Raji (cell line): ENCODE measurements at regions not wholly inside any gene's neighbourhood (a gene's known extent, or its start where the extent isn't known, plus 50 kb on each side); places are given as distances from the start of the nearest gene placed in this dataset.

ENCODE experiments used
- POLR2A ChIP-seq: IDR thresholded peaks from 2 replicates; pipeline ENCODE4 v1.6.1; 2011; ENCODE audit warnings: low read depth, low read length, control low read depth; ENCODE audit not compliant: insufficient read depth

DNA sequence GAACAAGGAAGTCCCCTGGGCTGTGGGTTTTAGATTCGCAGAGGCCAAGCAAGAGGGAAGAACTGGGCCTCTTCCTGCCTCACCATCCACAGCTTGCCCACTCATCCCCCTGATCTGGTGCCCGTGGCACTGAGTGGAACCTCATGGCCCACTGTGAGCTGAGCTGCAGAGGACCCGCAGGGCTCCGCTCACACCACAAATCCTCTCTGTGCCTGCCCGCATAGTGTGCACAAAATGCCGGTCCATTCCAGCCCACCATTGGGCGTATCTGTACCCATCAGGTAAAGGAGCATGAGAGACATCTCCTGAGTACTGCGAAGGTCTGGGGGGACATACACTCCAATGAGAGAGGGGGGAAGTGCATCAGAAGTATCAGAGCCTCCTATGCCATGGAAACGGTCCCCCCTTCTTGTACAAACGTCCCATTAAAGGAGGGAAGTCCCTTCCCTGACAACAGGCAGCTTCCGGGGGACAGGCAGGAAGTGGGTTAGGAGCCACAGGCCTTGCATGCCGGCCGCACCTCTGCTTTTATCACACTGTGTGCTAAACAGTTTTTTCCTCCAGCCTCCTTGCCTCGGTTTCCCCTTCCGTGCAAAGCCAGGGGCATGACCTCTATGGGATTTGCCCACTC is 309.4 kb upstream of the DIO3 start:
- TF ChIP-seq POLR2A = no peak

DNA sequence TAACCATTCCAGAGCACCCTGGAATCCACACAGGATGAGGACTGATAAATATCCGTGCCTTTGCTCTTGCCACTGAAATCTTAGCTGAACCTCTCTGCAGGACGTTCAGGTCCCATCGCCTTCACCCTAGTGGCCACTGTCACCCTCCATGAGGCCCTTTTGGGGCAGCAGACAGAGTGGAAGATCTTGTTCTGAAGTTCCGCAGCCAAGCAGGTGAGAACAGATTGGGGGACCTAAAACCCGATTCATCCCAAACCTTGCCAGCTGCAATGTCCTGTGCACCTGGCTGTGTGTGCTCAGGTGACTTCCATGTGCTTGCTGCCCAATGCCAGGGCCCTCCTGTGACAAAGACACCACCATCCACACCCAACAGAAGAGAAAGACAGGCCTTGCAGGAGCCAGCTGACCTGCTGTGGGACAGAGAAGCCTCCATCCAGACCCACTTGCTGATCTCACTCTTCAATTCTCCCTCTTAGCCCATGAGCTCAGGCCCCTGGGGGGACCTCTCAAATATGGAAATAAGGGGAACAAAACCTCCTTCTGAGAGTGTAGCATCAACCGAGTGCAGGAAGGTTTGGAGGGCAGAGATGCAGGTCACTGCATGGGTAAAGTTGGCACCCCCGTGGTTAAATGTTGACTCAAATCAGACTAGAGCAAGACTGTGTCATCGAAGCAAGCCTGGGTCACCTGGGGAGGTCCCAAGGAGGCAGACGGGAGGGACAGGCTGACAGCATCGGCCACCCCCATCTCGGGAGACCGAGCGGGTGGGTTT is 308.7 kb upstream of the DIO3 start:
- no peak for TF ChIP-seq POLR2A

DNA sequence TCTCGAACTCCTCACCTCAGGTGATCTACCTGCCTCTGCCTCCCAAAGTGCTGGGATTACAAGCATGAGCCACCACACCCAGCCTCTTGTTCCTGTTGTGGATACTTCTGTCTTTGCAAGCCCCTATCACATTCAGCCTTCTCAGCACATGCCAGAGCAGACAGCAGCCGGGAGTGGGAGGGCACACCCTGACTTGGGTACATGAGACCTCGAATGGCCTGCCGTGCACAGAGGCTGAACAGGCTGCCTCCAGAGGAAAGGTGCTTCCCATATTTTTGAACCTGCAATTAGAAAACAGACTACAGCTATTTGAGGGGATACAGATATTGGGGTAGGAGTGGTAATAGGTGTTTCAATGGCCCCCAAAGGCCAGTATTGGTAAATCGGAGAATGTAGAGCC is 307.3 kb upstream of the DIO3 start:
- no peak for TF ChIP-seq POLR2A

DNA sequence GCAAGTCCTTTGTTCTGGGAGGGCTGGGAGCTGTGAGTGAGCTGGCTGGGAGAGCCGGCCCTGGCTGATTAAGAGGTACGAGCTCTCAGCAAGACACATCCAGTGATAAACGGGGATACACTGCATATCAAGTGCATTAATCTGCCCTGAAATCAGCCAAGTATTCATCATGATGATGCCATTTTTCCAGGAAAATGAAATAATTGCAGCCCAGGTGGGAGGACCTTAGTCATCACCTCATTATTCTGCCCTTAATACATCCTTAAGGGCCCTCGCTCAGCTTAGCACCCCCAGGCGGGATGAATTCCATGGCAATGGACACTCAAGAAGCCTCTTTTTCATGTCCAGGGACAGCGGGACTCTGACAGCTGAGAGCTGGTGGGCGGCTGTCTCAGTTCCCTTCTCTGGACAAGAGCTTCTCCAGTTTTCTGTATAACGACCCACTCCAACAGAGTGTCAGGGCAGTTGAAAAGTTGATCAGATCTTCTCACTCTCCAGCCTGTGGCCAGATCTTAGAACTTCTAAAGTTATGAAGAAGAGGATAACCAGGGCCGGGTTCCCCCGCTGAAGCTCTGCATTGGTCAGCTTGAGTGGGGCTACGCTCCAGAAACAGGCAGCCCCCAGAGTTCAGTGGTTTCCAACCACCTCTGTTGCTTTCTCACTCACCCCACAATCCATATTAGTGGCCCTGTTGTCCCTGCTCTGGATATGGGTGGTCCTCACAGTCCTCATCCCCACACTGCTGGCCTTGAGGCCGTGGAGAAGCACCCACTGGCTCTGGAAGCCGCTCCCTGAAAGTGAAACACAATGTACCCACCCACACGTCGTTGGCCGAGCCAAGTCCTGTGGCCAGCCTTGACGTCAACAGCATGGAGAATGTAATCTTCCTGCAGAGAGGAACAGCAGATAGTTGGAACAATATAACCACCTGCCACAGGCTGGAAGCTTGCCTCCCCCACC is 306.2 kb upstream of the DIO3 start:
- no peak for TF ChIP-seq POLR2A

DNA sequence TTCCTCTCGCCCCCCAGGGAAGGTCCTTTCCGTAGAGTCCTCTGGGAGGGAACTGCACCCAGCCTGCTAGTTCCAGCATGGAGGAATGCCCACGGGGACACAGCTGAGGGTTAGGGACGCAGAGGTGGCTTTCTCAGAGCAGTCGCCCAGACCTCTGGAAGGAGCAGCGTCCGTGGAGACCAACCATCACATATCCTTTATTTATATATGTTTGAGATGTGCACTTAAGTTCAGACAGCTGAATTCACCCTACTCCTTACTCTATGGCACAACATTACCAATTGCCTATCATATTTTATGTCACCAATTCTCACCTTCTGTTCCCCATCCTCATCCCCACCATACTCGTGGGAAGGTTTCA is 305.6 kb upstream of the DIO3 start:
- no peak for TF ChIP-seq POLR2A

DNA sequence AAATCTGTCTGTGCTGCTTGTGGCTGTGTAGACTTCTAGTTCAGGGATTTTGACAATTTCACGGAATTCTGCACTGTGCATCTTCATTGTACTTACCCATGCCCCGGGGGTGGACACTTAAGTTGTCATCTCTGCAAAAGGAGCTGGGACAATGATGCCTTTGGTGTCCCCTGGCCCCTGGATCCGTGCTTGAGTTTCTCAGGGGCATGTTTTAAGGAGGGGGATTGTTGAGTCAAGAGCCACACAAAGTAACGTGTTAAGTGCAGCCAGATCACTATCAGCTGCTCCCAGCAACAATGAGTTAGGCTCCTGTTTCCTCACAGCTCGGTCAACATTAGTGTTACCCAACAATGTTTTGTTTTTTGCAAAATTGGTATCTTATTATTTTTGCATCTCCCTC is 305.0 kb upstream of the DIO3 start:
- no peak for TF ChIP-seq POLR2A

DNA sequence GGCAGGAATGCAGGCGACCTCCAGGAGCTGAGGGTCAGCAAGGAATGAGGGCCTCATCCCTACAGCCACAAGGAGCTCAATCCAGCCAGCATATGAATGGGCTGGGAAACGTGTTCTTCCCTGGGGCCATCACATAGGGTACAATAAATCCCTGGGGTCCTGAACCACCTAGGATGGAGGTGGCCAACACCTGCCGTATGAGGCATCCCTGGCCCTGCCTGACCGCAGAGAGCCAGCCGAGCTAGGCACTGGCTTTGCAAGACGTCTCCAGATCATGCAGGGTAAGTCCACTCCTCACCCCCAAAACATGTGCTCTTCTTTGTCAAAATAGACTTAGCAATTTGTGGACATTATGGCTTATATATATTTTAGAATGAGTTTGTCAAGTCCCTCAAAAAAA is 303.7 kb upstream of the DIO3 start:
- TF ChIP-seq POLR2A = no peak

DNA sequence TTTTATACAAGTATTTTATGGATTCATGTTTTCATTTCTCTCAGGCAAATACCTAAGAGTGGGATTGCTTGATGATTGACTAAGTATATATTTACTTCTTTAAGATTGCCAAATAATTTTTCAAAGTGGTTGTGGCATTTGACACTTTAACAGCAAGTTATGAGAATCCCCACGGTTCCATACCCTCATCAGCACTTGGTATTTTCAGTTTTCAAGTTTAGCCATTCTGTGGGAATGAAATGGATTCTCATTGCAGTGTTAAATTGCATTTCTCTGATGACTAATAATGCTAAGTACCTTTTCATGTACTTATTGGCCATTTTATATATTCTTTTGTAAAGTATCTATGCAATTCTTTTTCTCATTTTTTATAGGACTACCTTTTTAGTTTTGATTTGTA is 301.5 kb upstream of the DIO3 start:
- TF ChIP-seq POLR2A = no peak

DNA sequence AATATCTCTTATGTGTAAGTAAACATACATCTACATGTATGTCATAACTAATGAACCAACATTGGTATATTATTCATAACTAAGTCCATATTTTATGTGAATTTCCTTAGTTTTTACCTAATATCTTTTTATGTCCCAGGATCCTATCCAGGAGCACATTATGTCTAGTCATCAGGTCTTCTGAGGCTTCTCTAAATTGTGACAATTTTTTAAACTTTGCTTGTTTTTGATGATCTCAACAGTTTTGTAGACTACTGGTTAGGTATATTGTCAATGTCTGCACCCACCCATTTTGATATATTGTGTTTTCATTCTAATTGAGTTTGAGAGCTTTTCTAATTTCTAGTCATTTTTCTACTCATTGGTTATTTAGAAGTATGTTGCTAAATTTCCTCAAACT is 288.2 kb upstream of the DIO3 start:
- no peak for TF ChIP-seq POLR2A

DNA sequence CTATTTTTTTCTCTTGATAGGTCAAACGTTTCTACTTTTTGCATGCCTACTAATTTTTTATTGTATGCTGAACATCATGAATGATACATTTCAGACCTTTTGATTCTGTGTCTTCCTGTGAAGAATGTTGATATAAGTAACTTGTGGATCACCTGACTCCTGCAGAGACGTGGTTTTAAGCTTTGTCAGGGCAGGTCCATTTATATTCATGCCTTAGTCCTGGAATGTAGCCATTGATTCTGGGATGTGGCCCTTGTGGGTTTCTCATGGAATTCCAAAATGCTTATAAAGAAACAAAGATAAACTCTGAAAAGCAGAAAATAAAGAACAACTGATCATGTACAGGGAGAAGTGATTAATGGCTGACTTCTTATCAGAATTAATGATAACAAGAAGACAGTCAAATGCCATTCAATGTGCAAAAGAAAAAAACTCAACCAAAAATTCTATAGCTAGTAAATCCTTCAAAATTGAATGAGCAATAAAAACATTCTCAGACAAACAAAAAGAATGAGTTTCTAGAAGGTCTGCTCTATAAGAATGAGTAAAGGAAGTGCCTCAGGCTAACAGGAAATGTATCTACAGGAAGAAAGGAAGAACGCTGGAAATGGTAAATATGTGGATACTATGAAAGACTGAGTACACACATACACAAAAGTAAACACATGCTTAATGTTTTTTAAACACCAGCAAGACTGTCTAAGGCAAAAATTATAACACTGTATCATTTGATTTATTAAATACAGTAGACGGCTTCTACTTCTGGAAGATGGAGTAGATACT is 284.8 kb upstream of the DIO3 start:
- TF ChIP-seq POLR2A = no peak

DNA sequence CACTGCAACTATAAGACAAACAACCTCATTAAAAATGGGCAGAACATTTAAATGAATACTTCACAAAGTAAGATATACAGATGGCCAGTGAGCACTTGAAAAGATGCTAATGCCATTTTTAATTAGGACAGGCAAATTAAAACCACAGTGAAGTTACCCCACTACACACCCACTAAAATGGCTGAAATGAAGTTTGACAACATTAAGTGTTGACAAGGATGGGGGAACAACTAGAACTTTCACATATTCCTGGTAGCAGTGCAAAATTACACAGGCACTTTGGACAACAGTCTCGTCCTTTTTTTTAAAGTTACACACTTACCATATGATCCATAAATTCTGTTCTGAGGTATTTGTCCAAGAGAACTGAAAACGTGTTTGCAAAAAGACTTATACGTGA is 278.9 kb upstream of the DIO3 start:
- TF ChIP-seq POLR2A = no peak

DNA sequence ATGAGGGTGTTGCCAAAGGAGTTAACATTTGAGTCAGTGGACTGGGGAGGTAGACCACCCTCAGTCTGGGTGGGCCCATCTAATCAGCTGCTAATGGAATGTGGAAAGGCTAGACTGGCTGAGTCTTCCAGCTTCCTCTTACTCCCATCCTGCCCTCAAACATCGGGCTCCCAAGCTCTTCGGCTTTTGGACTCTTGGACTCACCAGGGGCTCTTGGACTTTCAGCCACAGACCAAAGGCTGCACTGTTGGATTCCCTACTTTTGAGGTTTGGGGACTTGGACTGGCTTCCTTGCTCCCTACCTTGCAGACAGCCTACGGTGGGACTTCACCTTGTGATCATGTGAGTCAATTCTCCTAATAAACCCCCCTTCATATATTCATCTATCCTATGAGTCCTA is 276.6 kb upstream of the DIO3 start:
- no peak for TF ChIP-seq POLR2A

DNA sequence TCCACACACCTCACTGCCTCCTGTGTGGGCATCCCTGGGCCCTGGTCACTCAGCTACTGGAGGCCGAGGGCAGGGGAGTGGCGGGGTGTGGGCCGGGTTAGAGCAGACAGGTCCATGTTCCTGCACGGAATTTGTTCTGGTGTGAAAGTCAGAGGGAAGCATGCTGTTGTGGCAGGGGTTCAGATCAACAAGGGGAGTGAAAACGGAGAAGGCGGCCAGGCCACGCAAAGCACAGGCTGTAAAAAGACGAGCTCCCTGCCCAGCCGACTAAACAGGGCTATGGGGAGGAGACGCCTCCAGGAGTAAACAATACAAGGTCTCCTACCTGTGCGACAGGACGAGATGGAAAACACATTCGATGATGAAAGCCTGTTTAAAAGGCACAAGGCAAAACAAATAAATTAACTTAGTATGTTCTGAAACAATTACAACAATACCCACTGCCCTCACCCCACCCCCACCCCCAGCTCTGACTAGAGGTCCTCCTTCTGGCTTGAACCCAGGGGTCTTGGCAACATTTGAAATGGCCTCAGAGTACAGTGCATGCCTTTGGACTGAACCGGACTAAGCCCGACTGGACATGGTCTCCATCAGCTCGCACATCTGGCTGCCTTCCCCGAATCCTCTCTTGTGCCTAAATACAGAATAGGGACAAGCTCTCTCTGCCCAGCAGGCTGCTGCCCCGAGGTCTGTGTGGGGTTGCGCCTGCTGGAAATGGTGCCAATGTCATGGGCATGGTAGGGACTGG is 274.9 kb upstream of the DIO3 start:
- TF ChIP-seq POLR2A = no peak
